ENCODE measurements at regions not wholly inside any gene's neighbourhood (a gene's known extent, or its start where the extent isn't known, plus 50 kb on each side); places are given as distances from the start of the nearest gene placed in this dataset.

GRCh38 chr4:19623866-19624265 is 627.8 kb upstream of the SLIT2 start:
- Histone ChIP-seq H3K36me3 (replicated peaks in 1 of 2; ENCODE audit: control insufficient read depth in 1 of 2, insufficient read depth in 2 of 2, low read length in 1 of 2) (no peaks in the 10 kb centered on the region), H3K9me3 (no peaks in the 10 kb centered on the region), H4K20me1 (ENCODE audit: insufficient read depth) (no peaks in the 10 kb centered on the region), H3F3A (replicated peaks; ENCODE audit: insufficient read depth) (no peaks in the 10 kb centered on the region), H3K27ac (ENCODE audit: low read depth in 2 of 2, low read length in 1 of 2) (no peak overlapping the region), H3K79me2 (ENCODE audit: insufficient read depth) (no peaks in the 10 kb centered on the region), H3K4me3 (ENCODE audit: low read depth in 2 of 2, low read length in 1 of 2) (no peak overlapping the region), H3K4me1 (ENCODE audit: control insufficient read depth in 1 of 2, insufficient read depth in 2 of 2, low read depth in 1 of 2, low read length in 1 of 2) (no peaks in the 10 kb centered on the region), H2AFZ (ENCODE audit: low read depth) (no peak overlapping the region), H3K4me2 (no peak overlapping the region), H3K27me3 (ENCODE audit: insufficient read depth) (no peaks in the 10 kb centered on the region), H3K9me2 (no peaks in the 10 kb centered on the region), H3K9ac (no peak overlapping the region)
- TF ChIP-seq TEAD4 (IDR thresholded peaks at IDR 0.05; ENCODE audit: borderline replicate concordance, insufficient read depth) (no peak), CTCF (IDR thresholded peaks at IDR 0.05) (no peak), USF2 (IDR thresholded peaks at IDR 0.05; ENCODE audit: borderline replicate concordance, low read depth, low read length) (no peak), ELF1 (IDR thresholded peaks at IDR 0.05) (no peak), REST (IDR thresholded peaks at IDR 0.05; ENCODE audit: low read depth, low read length) (no peak), RXRA (IDR thresholded peaks at IDR 0.05; ENCODE audit: borderline replicate concordance, low read depth) (no peak), RAD21 (IDR thresholded peaks at IDR 0.05; ENCODE audit: low read length) (no peak), IRF3 (IDR thresholded peaks at IDR 0.05; ENCODE audit: low read depth, low read length) (no peak), RCOR1 (IDR thresholded peaks at IDR 0.05; ENCODE audit: low read length) (no peak), GABPA (IDR thresholded peaks at IDR 0.05; ENCODE audit: low read depth) (no peak), RFX5 (IDR thresholded peaks at IDR 0.05; ENCODE audit: low read length) (no peak), NFIC (IDR thresholded peaks at IDR 0.05; ENCODE audit: borderline replicate concordance) (no peak)
- no peak for DNase-seq
- WGBS (ENCODE audit: low lambda C conversion rate): 91% methylated on average over 1 of the region's 1 CpG
- ChIA-PET CTCF (no interaction called here), POLR2A (no interaction called here)

Measured in SK-N-SH (cell line).